Panc1 (cell line): ENCODE measurements at regions not wholly inside any gene's neighbourhood (a gene's known extent, or its start where the extent isn't known, plus 50 kb on each side); places are given as distances from the start of the nearest gene placed in this dataset.

Source experiments
- CTCF ChIP-seq: fragments of 450-650 bp; IDR thresholded peaks from 2 replicates; pipeline ENCODE4 v1.5.1; 2017; ENCODE audit warnings: mild to moderate bottlenecking
- POLR2AphosphoS5 ChIP-seq: IDR thresholded peaks from 2 replicates; pipeline ENCODE4 v1.6.1; 2012; ENCODE audit warnings: mild to moderate bottlenecking, low read depth, low read length, moderate library complexity
- REST ChIP-seq, 2 experiments: IDR thresholded peaks; 2 replicates each; pipeline ENCODE4 v1.6.1; 2011 to 2012; ENCODE audit warnings: low read depth in 2 of 2, control low read depth in 1 of 2, low read length in 1 of 2, mild to moderate bottlenecking in 1 of 2, moderate library complexity in 1 of 2; ENCODE audit not compliant: insufficient read depth in 1 of 2
- SIN3A ChIP-seq: IDR thresholded peaks from 2 replicates; pipeline ENCODE4 v1.6.1; 2012; ENCODE audit warnings: low read depth, mild to moderate bottlenecking, low read length, moderate library complexity, borderline replicate concordance; ENCODE audit not compliant: insufficient read depth
- TCF7L2 ChIP-seq: IDR thresholded peaks from 2 replicates; pipeline ENCODE4 v1.6.1; 2011; ENCODE audit warnings: mild to moderate bottlenecking, low read depth, low read length, inconsistent platforms

GRCh38 chr18:41724195-41724594, 230.8 kb upstream of the PIK3C3 start:
- TF ChIP-seq POLR2AphosphoS5 (no peak), SIN3A (no peak), CTCF (no peak), TCF7L2 (no peak), REST (IDR thresholded peaks at IDR 0.05; ENCODE audit: insufficient read depth in 1 of 2, low read depth in 2 of 2, low read length in 1 of 2) (no peak)
